Lung (tissue), 11 donors: ENCODE measurements at regions not wholly inside any gene's neighbourhood (a gene's known extent, or its start where the extent isn't known, plus 50 kb on each side); places are given as distances from the start of the nearest gene placed in this dataset.

Experiments used
- ATAC-seq: fragments of 200-7000 bp; cut with Tn5 transposase; one replicate; pipeline ENCODE4 v1.9.1; 2020; ENCODE audit warnings: moderate number of reproducible peaks; ENCODE audit not compliant: insufficient read depth, low FRiP score
- DNase-seq, 3 donors: peaks; one replicate each; pipeline ENCODE4 v3.0.0-alpha.2; 2013 to 2017
- H3K27ac ChIP-seq, 2 donors: one replicate each; pipeline ENCODE4 v1.5.1; 2013; ENCODE audit warnings: mild to moderate bottlenecking in 2 of 2, moderate library complexity in 2 of 2, control low read depth in 1 of 2, inconsistent platforms in 1 of 2, low read depth in 1 of 2, low read length in 1 of 2
- H3K27me3 ChIP-seq, 3 donors: one replicate each; pipeline ENCODE4 v1.5.1; 2013; ENCODE audit warnings: low read length in 2 of 3; ENCODE audit not compliant: control insufficient read depth in 3 of 3, insufficient read depth in 3 of 3
- H3K36me3 ChIP-seq, 4 donors: one replicate each; pipeline ENCODE4 v1.5.1; 2013; ENCODE audit warnings: low read length in 4 of 4, mild to moderate bottlenecking in 1 of 4, moderate library complexity in 1 of 4; ENCODE audit not compliant: control insufficient read depth in 4 of 4, insufficient read depth in 4 of 4
- H3K4me1 ChIP-seq, 5 donors: one replicate each; pipeline ENCODE4 v1.5.1; 2013; ENCODE audit warnings: low read length in 5 of 5, mild to moderate bottlenecking in 2 of 5, moderate library complexity in 1 of 5; ENCODE audit not compliant: control insufficient read depth in 5 of 5, insufficient read depth in 5 of 5
- H3K4me3 ChIP-seq: one replicate; pipeline ENCODE4 v1.5.1; 2013; ENCODE audit warnings: mild to moderate bottlenecking, control low read depth, moderate library complexity
- H3K9ac ChIP-seq, 2 donors: one replicate each; pipeline ENCODE4 v1.5.1; 2013; ENCODE audit warnings: low read length in 2 of 2, control low read depth in 1 of 2; ENCODE audit not compliant: insufficient read depth in 1 of 2
- H3K9me3 ChIP-seq, 4 donors: one replicate each; pipeline ENCODE4 v1.5.1; 2013; ENCODE audit warnings: low read length in 3 of 4, mild to moderate bottlenecking in 1 of 4, moderate library complexity in 1 of 4; ENCODE audit not compliant: control insufficient read depth in 4 of 4, insufficient read depth in 3 of 4
- CTCF ChIP-seq: IDR thresholded peaks from 2 replicates; pipeline ENCODE4 v1.5.1; 2012; ENCODE audit warnings: mild to moderate bottlenecking; ENCODE audit errors: control extremely low read depth, extremely low read depth
- WGBS, 2 donors: extraction: QIAGEN DNeasy Blood & Tissue Kit; methylation state at CpG; one replicate each; pipeline ENCODE4 v1.1.7; 2013; 5-methylcytosine and 5-hydroxymethylcytosine counted together
- donor health status: control.
- donor health status: control.
- donor health status: Bipolar disorder and iron deficiency.
- donor health status: healthy.
- donor health status: DM: yes; HTN: yes; CAD: no.

DNA sequence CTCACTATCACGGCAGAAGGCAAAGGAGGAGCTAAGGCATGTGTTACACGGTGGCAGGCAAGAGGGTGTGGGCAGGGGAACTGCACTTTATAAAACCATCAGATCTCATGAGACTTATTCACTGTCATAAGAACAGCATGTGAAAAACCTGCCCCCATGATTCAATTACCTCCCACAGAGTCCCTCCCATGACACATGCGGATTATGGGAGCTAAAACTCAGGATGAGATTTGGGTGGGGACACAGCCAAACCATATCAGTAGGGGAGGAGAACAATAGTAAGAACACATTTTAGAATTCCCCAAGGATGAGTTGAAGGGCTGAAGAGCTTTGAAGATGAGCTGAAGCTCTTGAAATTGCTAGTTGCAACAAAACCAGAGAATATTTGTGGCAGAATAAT lies 287.9 kb downstream of the SMARCA2 start:
- H3K27me3 ChIP-seq = no peaks in the 10 kb centered on the region
- no peak overlapping the region for H3K9ac ChIP-seq
- WGBS, 2 donors = 91 to 93% methylated on average over 3 of the region's 3 CpGs
- ATAC-seq (no peak), DNase-seq (no peak)
- no peak overlapping the region for H3K4me3 ChIP-seq
- H3K36me3 ChIP-seq = no peaks in the 10 kb centered on the region
- no peak for TF ChIP-seq CTCF
- H3K27ac ChIP-seq = no peak overlapping the region
- peaks cover 0 to 2% (median 0%) of the 10 kb centered on the region in 5 donors for H3K4me1 ChIP-seq
- peaks cover 0 to 2% (median under 1%) of the 10 kb centered on the region in 4 donors for H3K9me3 ChIP-seq

DNA sequence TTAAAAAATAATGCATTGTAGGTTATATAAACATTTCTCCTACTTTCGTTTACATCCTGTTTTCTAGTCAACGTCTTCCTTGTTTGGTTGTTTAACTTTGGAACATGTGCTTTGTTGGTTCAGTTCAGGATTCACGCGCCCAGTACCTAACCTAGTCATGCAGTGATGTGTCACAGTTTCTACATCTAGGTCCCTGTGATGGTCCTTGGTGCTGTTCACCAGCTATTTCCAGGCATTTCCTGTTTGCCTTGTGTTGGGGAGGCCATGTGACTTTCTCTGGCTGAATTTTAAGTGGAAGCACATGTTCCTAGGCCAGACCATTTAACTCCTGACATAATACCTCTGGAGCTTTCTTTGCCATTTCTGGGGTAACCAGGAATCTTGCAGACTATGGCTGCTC lies 292.3 kb downstream of the SMARCA2 start:
- Histone ChIP-seq H3K4me3 (no peak overlapping the region), H3K9ac (no peak overlapping the region), H3K9me3 (peaks cover 0 to 8% (median 2%) of the 10 kb centered on the region in 4 donors), H3K27ac (no peak overlapping the region), H3K36me3 (no peaks in the 10 kb centered on the region), H3K4me1 (no peaks in the 10 kb centered on the region), H3K27me3 (no peaks in the 10 kb centered on the region)
- 71 to 82% methylated on average over 4 of the region's 4 CpGs for WGBS, 2 donors
- DNase-seq = no peak
- no peak for ATAC-seq
- no peak for TF ChIP-seq CTCF

DNA sequence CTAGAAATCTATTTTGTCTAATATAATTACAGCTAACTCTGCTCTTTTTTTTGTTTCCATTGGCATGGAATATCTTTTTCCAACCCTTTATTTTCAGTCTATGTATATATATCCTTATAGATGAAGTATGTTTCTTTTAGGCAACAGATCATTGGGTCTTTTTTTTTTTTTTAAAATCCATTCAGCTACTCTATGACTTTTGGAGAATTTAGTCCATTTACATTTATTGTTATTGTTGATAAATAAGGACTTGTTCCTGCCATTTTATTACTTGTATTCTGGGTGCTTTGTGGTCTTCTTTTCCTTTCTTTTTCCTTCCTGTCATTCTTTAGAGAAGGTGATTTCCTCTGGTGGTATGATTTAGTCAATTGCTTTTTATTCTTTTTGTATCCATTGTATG lies 296.8 kb downstream of the SMARCA2 start:
- no peak for ATAC-seq
- TF ChIP-seq CTCF = no peak
- Histone ChIP-seq H3K27ac (no peak overlapping the region), H3K27me3 (no peaks in the 10 kb centered on the region), H3K4me3 (no peak overlapping the region), H3K9me3 (peaks cover 0 to 11% (median 8%) of the 10 kb centered on the region in 4 donors), H3K4me1 (no peaks in the 10 kb centered on the region), H3K36me3 (no peaks in the 10 kb centered on the region), H3K9ac (no peak overlapping the region)
- no peak for DNase-seq

DNA sequence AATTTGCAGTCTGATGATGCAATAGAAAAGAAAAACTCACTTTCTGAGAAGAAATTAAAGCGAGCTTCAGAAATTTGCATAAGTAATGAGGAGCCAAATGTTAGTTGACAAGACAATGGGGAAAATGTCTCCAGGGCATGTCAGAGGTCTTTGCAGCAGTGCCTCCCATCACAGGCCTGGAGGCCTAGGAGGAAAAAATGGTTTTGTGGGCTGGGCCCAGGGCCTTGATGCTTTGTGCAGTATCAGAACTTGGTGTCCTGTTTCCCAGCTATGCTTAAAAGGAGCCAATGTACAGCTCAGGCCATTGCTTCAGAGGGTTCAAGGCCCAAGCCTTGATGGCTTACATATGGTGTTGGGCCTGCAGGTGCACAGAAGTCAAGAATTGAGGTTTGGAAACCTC lies 298.4 kb downstream of the SMARCA2 start:
- TF ChIP-seq CTCF = no peak
- H3K4me1 ChIP-seq = no peaks in the 10 kb centered on the region
- peaks cover 0 to 11% (median 8%) of the 10 kb centered on the region in 4 donors for H3K9me3 ChIP-seq
- H3K27ac ChIP-seq = no peak overlapping the region
- H3K36me3 ChIP-seq = no peaks in the 10 kb centered on the region
- ATAC-seq (no peak), DNase-seq (no peak)
- H3K4me3 ChIP-seq = no peak overlapping the region
- H3K9ac ChIP-seq = no peak overlapping the region
- 92 to 93% methylated on average over 1 of the region's 1 CpG for WGBS, 2 donors
- no peaks in the 10 kb centered on the region for H3K27me3 ChIP-seq
